Suprapubic skin (tissue), 4 donors: ENCODE measurements at regions not wholly inside any gene's neighbourhood (a gene's known extent, or its start where the extent isn't known, plus 50 kb on each side); places are given as distances from the start of the nearest gene placed in this dataset.

Source experiments
- DNase-seq, 2 donors: peaks; one replicate each; pipeline ENCODE4 v3.0.0-alpha.2; 2019; ENCODE audit warnings: low spot score in 2 of 2
- H3K27ac ChIP-seq: fragments of 200-600 bp; sonication (generic); one replicate; pipeline ENCODE4 v1.5.1; 2019
- H3K27me3 ChIP-seq: fragments of 200-600 bp; sonication (generic); one replicate; pipeline ENCODE4 v1.5.1; 2019
- H3K36me3 ChIP-seq: fragments of 200-600 bp; sonication (generic); one replicate; pipeline ENCODE4 v1.5.1; 2019
- H3K4me1 ChIP-seq: fragments of 200-600 bp; sonication (generic); one replicate; pipeline ENCODE4 v1.5.1; 2019
- H3K4me3 ChIP-seq: fragments of 200-600 bp; sonication (generic); one replicate; pipeline ENCODE4 v1.5.1; 2019; ENCODE audit warnings: mild to moderate bottlenecking
- H3K9me3 ChIP-seq: fragments of 200-600 bp; sonication (generic); one replicate; pipeline ENCODE4 v1.5.1; 2019
- CTCF ChIP-seq, 2 donors: fragments of 200-600 bp in 1 of 2; fragments of 450-650 bp in 1 of 2; sonication (generic) in 1 of 2; IDR thresholded peaks; one replicate each; pipeline ENCODE4 v1.5.1; 2016 to 2019; ENCODE audit warnings: antibody characterized with exemption in 2 of 2, mild to moderate bottlenecking in 1 of 2, moderate library complexity in 1 of 2
- EP300 ChIP-seq: sonication (generic); formaldehyde crosslinking; IDR thresholded peaks from one replicate; pipeline ENCODE4 v1.6.1; 2017; ENCODE audit warnings: antibody characterized with exemption
- POLR2A ChIP-seq, 2 donors: fragments of 450-650 bp; IDR thresholded peaks; one replicate each; pipeline ENCODE4 v1.6.1; 2017; ENCODE audit warnings: antibody characterized with exemption in 2 of 2, mild to moderate bottlenecking in 2 of 2, moderate library complexity in 2 of 2
- POLR2AphosphoS5 ChIP-seq, 3 donors: sonication (generic); formaldehyde crosslinking; IDR thresholded peaks; one replicate each; pipeline ENCODE4 v1.6.1; 2017; ENCODE audit warnings: antibody characterized with exemption in 3 of 3
- WGBS: methylation state at CpG from one replicate; pipeline ENCODE4 v1.1.5; 2018; 5-methylcytosine and 5-hydroxymethylcytosine counted together

GRCh38 chr3:174725303-174725702, 133.8 kb upstream of the NAALADL2 start:
- no peak for TF ChIP-seq POLR2A (IDR thresholded peaks at IDR 0.05)
- TF ChIP-seq CTCF (IDR thresholded peaks at IDR 0.05): no peak
- no peak for TF ChIP-seq EP300
- TF ChIP-seq POLR2AphosphoS5 (IDR thresholded peaks at IDR 0.05): no peak
- 89% methylated on average over 3 of the region's 3 CpGs for WGBS
- Histone ChIP-seq H3K27ac (no peak overlapping the region), H3K36me3 (no peaks in the 10 kb centered on the region), H3K4me1 (no peaks in the 10 kb centered on the region), H3K9me3 (no peaks in the 10 kb centered on the region), H3K27me3 (no peaks in the 10 kb centered on the region), H3K4me3 (no peak overlapping the region)
- no peak for DNase-seq

GRCh38 chr3:174737966-174738365, 121.2 kb upstream of the NAALADL2 start:
- H3K36me3 ChIP-seq: no peaks in the 10 kb centered on the region
- 82% methylated on average over 3 of the region's 3 CpGs for WGBS
- no peaks in the 10 kb centered on the region for H3K9me3 ChIP-seq
- no peak overlapping the region for H3K4me3 ChIP-seq
- no peak overlapping the region for H3K27ac ChIP-seq
- H3K4me1 ChIP-seq: no peaks in the 10 kb centered on the region
- H3K27me3 ChIP-seq: no peaks in the 10 kb centered on the region
- DNase-seq: no peak
- no peak for TF ChIP-seq EP300
- TF ChIP-seq POLR2A (IDR thresholded peaks at IDR 0.05): no peak
- TF ChIP-seq POLR2AphosphoS5 (IDR thresholded peaks at IDR 0.05): no peak
- no peak for TF ChIP-seq CTCF (IDR thresholded peaks at IDR 0.05)

GRCh38 chr3:174749143-174749542, 110.0 kb upstream of the NAALADL2 start:
- H3K4me3 ChIP-seq: no peak overlapping the region
- 50% methylated on average over 2 of the region's 2 CpGs for WGBS
- H3K27ac ChIP-seq: no peak overlapping the region
- TF ChIP-seq POLR2A (IDR thresholded peaks at IDR 0.05) (no peak), CTCF (IDR thresholded peaks at IDR 0.05) (no peak), EP300 (no peak), POLR2AphosphoS5 (IDR thresholded peaks at IDR 0.05) (no peak)
- no peaks in the 10 kb centered on the region for H3K4me1 ChIP-seq
- H3K36me3 ChIP-seq: no peaks in the 10 kb centered on the region
- no peak for DNase-seq
- H3K9me3 ChIP-seq: no peaks in the 10 kb centered on the region
- H3K27me3 ChIP-seq: no peaks in the 10 kb centered on the region

GRCh38 chr3:174755833-174756829, 103.0 kb upstream of the NAALADL2 start:
- WGBS: 86% methylated on average over 6 of the region's 6 CpGs

More at GRCh38 chr3:174755833-174756829, 103.0 kb upstream of the NAALADL2 start:
- no peak for DNase-seq
- no peaks in the 10 kb centered on the region for H3K36me3 ChIP-seq
- TF ChIP-seq POLR2AphosphoS5 (IDR thresholded peaks at IDR 0.05): no peak
- TF ChIP-seq CTCF (IDR thresholded peaks at IDR 0.05): no peak
- TF ChIP-seq EP300: no peak
- no peak for TF ChIP-seq POLR2A (IDR thresholded peaks at IDR 0.05)
- H3K4me1 ChIP-seq: no peaks in the 10 kb centered on the region
- no peaks in the 10 kb centered on the region for H3K9me3 ChIP-seq
- no peak overlapping the region for H3K4me3 ChIP-seq
- H3K27ac ChIP-seq: no peak overlapping the region
- H3K27me3 ChIP-seq: no peaks in the 10 kb centered on the region
